ENCODE measurements at regions not wholly inside any gene's neighbourhood (a gene's known extent, or its start where the extent isn't known, plus 50 kb on each side); places are given as distances from the start of the nearest gene placed in this dataset.

- Histone ChIP-seq H3K27ac (peak overlapping the region in 1 of 2 experiments; percentile 40; a peak in 3 of 6 replicates), H3K9me3 (no peaks in the 10 kb centered on the region), H3K4me3 (no peak overlapping the region), H3K4me1 (peaks cover 10% of the 10 kb centered on the region; the same call in 2 of the 3 replicates), H3K4me2 (peak overlapping the region; percentile 29; the same call in 2 of the 3 replicates)
- CTCF ChIA-PET: no interaction called here
- ATAC-seq: peak; percentile 42 to 73; a peak in 4 of 6 replicates
- peak in 1 of 2 experiments; percentile 14 for DNase-seq (ENCODE audit: low read depth in 1 of 2, low spot score in 1 of 2)
- TF ChIP-seq ZNF302 (CRISPR knock-in tag; IDR thresholded peaks at IDR 0.05) (no peak), HOXB5 (CRISPR knock-in tag; IDR thresholded peaks at IDR 0.05) (no peak), SMC3 (IDR thresholded peaks at IDR 0.05) (no peak), MAFK (IDR thresholded peaks at IDR 0.05; ENCODE audit: partially characterized antibody) (no peak), NR3C1 (IDR thresholded peaks at IDR 0.05) (no peak), SREBF2 (IDR thresholded peaks at IDR 0.05) (no peak), ZFP36 (IDR thresholded peaks at IDR 0.05; ENCODE audit: borderline replicate concordance, partially characterized antibody) (no peak), REST (IDR thresholded peaks at IDR 0.05) (no peak), EP300 (IDR thresholded peaks at IDR 0.05) (no peak), CHD2 (IDR thresholded peaks at IDR 0.05; ENCODE audit: low read length, partially characterized antibody) (no peak), ELK1 (IDR thresholded peaks at IDR 0.05; ENCODE audit: low read depth, low read length) (no peak), RFX5 (IDR thresholded peaks at IDR 0.05) (no peak), RAD21 (conservative IDR thresholded peaks at IDR 0.05 in 1 of 2, IDR thresholded peaks at IDR 0.05 in 1 of 2) (no peak), HOXB13 (CRISPR knock-in tag; IDR thresholded peaks at IDR 0.05; ENCODE audit: low read depth) (no peak), E2F6 (IDR thresholded peaks at IDR 0.05; ENCODE audit: borderline replicate concordance, low read depth) (no peak)
- POLR2A ChIA-PET: no interaction called here
- WGBS (ENCODE audit: missing lambda C conversion rate): 41% methylated on average over 2 of the region's 2 CpGs
- FAIRE-seq: peak; percentile 13
Measured at GRCh38 chr2:53475321-53475720, 292.3 kb upstream of the CHAC2 start.

GRCh38 chr2:53474914-53475313 lies 292.7 kb upstream of the CHAC2 start:
- H3K4me2 ChIP-seq: peak overlapping the region; percentile 29; the same call in 1 of the 3 replicates
- no peak for TF ChIP-seq HOXB13 (CRISPR knock-in tag; IDR thresholded peaks at IDR 0.05; ENCODE audit: low read depth)
- TF ChIP-seq CBX8 (IDR thresholded peaks at IDR 0.05): no peak
- TF ChIP-seq MAX (IDR thresholded peaks at IDR 0.05): no peak
- TF ChIP-seq E2F6 (IDR thresholded peaks at IDR 0.05; ENCODE audit: borderline replicate concordance, low read depth): no peak
- H3K4me1 ChIP-seq: peaks cover 10% of the 10 kb centered on the region; the same call in 2 of the 3 replicates
- no peak for DNase-seq (ENCODE audit: low read depth in 1 of 2, low spot score in 1 of 2)
- no peak overlapping the region for H3K4me3 ChIP-seq
- ChIA-PET POLR2A (no interaction called here), CTCF (no interaction called here)
- no peaks in the 10 kb centered on the region for H3K9me3 ChIP-seq
- peak in 1 of 2 experiments; percentile 17; a peak in 1 of 6 replicates for ATAC-seq
- no peak for FAIRE-seq
- WGBS (ENCODE audit: missing lambda C conversion rate): 37% methylated on average over 2 of the region's 2 CpGs
- peak overlapping the region in 1 of 2 experiments; percentile 40; a peak in 2 of 6 replicates for H3K27ac ChIP-seq

All from A549 (cell line).